Cardiac muscle cell (in vitro differentiated cells and primary cell): ENCODE measurements at regions not wholly inside any gene's neighbourhood (a gene's known extent, or its start where the extent isn't known, plus 50 kb on each side); places are given as distances from the start of the nearest gene placed in this dataset.

Source experiments
- DNase-seq, 2 donors: peaks; one replicate each; pipeline versions ENCODE4 v3.0.0 to v3.0.0-alpha.2; 2010 to 2017; ENCODE audit warnings: low read depth in 1 of 2, low spot score in 1 of 2
- H3K27ac ChIP-seq: fragments of 200-600 bp; sonication (generic); 2 replicates; pipeline ENCODE4 v1.5.1; 2016
- H3K27me3 ChIP-seq: fragments of 200-600 bp; sonication (generic); 2 replicates; pipeline ENCODE4 v1.6.0; 2016; ENCODE audit warnings: control low read depth
- H3K36me3 ChIP-seq: fragments of 200-600 bp; sonication (generic); 2 replicates; pipeline ENCODE4 v1.5.1; 2016; ENCODE audit warnings: control low read depth
- H3K4me1 ChIP-seq: fragments of 200-600 bp; sonication (generic); 2 replicates; pipeline ENCODE4 v1.8.1; 2017; ENCODE audit warnings: low read depth, mild to moderate bottlenecking, mixed run types
- H3K4me3 ChIP-seq: fragments of 200-600 bp; sonication (generic); 2 replicates; pipeline ENCODE4 v1.5.1; 2016; ENCODE audit warnings: mild to moderate bottlenecking
- H3K9me3 ChIP-seq: fragments of 200-600 bp; sonication (generic); 2 replicates; pipeline ENCODE4 v1.5.1; 2017; ENCODE audit warnings: low read depth, mild to moderate bottlenecking, control low read depth
- CTCF ChIP-seq: IDR thresholded peaks from 2 replicates; pipeline ENCODE4 v1.5.1; 2012; ENCODE audit warnings: low read depth, mild to moderate bottlenecking, low read length

GRCh38 chr2:142478206-142478605 is 347.4 kb upstream of the LRP1B start:
- no peak for TF ChIP-seq CTCF
- H3K4me1 ChIP-seq = no peaks in the 10 kb centered on the region
- H3K36me3 ChIP-seq = no peaks in the 10 kb centered on the region
- H3K9me3 ChIP-seq = no peaks in the 10 kb centered on the region
- H3K27ac ChIP-seq = no peak overlapping the region
- DNase-seq = no peak
- no peaks in the 10 kb centered on the region for H3K27me3 ChIP-seq
- no peak overlapping the region for H3K4me3 ChIP-seq

GRCh38 chr2:142472382-142472781 is 341.6 kb upstream of the LRP1B start:
- H3K4me1 ChIP-seq = no peaks in the 10 kb centered on the region
- H3K27me3 ChIP-seq = no peaks in the 10 kb centered on the region
- H3K36me3 ChIP-seq = no peaks in the 10 kb centered on the region
- no peak overlapping the region for H3K4me3 ChIP-seq
- no peak for TF ChIP-seq CTCF
- no peak overlapping the region for H3K27ac ChIP-seq
- no peak for DNase-seq
- no peaks in the 10 kb centered on the region for H3K9me3 ChIP-seq

- TF ChIP-seq CTCF = no peak
- H3K36me3 ChIP-seq = no peaks in the 10 kb centered on the region
- no peaks in the 10 kb centered on the region for H3K9me3 ChIP-seq
- no peak overlapping the region for H3K27ac ChIP-seq
- H3K4me1 ChIP-seq = no peaks in the 10 kb centered on the region
- no peak overlapping the region for H3K4me3 ChIP-seq
- no peaks in the 10 kb centered on the region for H3K27me3 ChIP-seq
- no peak for DNase-seq
Observed at GRCh38 chr2:142467321-142467720, 336.5 kb upstream of the LRP1B start.

- Histone ChIP-seq H3K9me3 (no peaks in the 10 kb centered on the region), H3K36me3 (no peaks in the 10 kb centered on the region), H3K4me3 (no peak overlapping the region), H3K4me1 (no peaks in the 10 kb centered on the region), H3K27me3 (no peaks in the 10 kb centered on the region), H3K27ac (no peak overlapping the region)
- no peak for DNase-seq
- no peak for TF ChIP-seq CTCF
Observed at GRCh38 chr2:142463047-142463446, 332.2 kb upstream of the LRP1B start.

DNA sequence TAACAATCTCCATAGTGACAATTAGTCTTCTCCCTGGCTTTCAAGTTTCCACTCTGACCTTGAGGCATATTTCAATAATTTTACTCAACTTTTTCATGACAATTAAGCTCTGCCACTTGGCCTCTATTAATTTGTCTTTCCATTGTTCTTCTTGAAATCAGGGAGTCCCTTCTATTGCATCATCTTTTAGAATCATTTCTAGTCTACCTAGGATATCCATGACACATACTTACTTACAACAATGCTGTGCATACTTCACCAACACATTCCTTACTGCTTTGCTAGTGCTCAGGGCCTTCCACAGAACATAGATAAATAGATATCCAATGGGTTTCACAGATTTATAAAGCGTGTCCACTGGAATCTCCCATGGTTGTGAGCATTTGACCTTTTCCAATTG is 331.5 kb upstream of the LRP1B start:
- Histone ChIP-seq H3K27ac (no peak overlapping the region), H3K4me3 (no peak overlapping the region), H3K27me3 (no peaks in the 10 kb centered on the region), H3K4me1 (no peaks in the 10 kb centered on the region), H3K9me3 (no peaks in the 10 kb centered on the region), H3K36me3 (no peaks in the 10 kb centered on the region)
- TF ChIP-seq CTCF = no peak
- no peak for DNase-seq

DNA sequence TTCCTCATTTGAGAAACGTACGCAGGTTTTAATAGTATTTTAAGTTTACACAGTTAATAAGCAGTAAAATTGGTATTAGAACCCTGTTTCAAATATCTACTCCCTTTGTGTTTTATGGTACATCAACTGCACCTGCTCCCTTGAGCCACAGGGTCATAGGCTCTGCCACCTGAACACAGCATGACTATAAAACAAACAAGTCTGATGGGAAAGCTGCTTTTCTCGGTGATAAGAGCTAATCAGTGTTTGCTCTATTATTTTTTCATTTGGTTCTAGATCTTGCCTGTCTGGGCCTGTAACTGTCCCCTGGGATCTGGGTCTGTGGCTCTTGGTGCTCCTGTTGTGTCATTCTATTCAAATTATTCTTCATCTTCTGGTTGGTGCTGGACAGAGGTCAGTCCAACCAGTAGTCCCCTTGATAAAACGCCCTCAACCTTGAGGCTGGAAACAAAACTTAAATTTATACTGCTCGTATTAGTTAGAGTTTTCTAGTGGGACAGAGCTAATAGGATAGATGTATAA is 314.8 kb upstream of the LRP1B start:
- no peaks in the 10 kb centered on the region for H3K27me3 ChIP-seq
- H3K4me1 ChIP-seq = no peaks in the 10 kb centered on the region
- no peak for TF ChIP-seq CTCF
- no peak overlapping the region for H3K4me3 ChIP-seq
- DNase-seq = no peak
- H3K36me3 ChIP-seq = no peaks in the 10 kb centered on the region
- no peak overlapping the region for H3K27ac ChIP-seq
- no peaks in the 10 kb centered on the region for H3K9me3 ChIP-seq
